Lung (tissue), 11 donors: ENCODE measurements at regions not wholly inside any gene's neighbourhood (a gene's known extent, or its start where the extent isn't known, plus 50 kb on each side); places are given as distances from the start of the nearest gene placed in this dataset.

Experiments
- ATAC-seq: fragments of 200-7000 bp; cut with Tn5 transposase; one replicate; pipeline ENCODE4 v1.9.1; 2020; ENCODE audit warnings: moderate number of reproducible peaks; ENCODE audit not compliant: insufficient read depth, low FRiP score
- DNase-seq, 3 donors: peaks; one replicate each; pipeline ENCODE4 v3.0.0-alpha.2; 2013 to 2017
- H3K27ac ChIP-seq, 2 donors: one replicate each; pipeline ENCODE4 v1.5.1; 2013; ENCODE audit warnings: mild to moderate bottlenecking in 2 of 2, moderate library complexity in 2 of 2, control low read depth in 1 of 2, inconsistent platforms in 1 of 2, low read depth in 1 of 2, low read length in 1 of 2
- H3K27me3 ChIP-seq, 3 donors: one replicate each; pipeline ENCODE4 v1.5.1; 2013; ENCODE audit warnings: low read length in 2 of 3; ENCODE audit not compliant: control insufficient read depth in 3 of 3, insufficient read depth in 3 of 3
- H3K36me3 ChIP-seq, 4 donors: one replicate each; pipeline ENCODE4 v1.5.1; 2013; ENCODE audit warnings: low read length in 4 of 4, mild to moderate bottlenecking in 1 of 4, moderate library complexity in 1 of 4; ENCODE audit not compliant: control insufficient read depth in 4 of 4, insufficient read depth in 4 of 4
- H3K4me1 ChIP-seq, 5 donors: one replicate each; pipeline ENCODE4 v1.5.1; 2013; ENCODE audit warnings: low read length in 5 of 5, mild to moderate bottlenecking in 2 of 5, moderate library complexity in 1 of 5; ENCODE audit not compliant: control insufficient read depth in 5 of 5, insufficient read depth in 5 of 5
- H3K4me3 ChIP-seq: one replicate; pipeline ENCODE4 v1.5.1; 2013; ENCODE audit warnings: mild to moderate bottlenecking, control low read depth, moderate library complexity
- H3K9ac ChIP-seq, 2 donors: one replicate each; pipeline ENCODE4 v1.5.1; 2013; ENCODE audit warnings: low read length in 2 of 2, control low read depth in 1 of 2; ENCODE audit not compliant: insufficient read depth in 1 of 2
- H3K9me3 ChIP-seq, 4 donors: one replicate each; pipeline ENCODE4 v1.5.1; 2013; ENCODE audit warnings: low read length in 3 of 4, mild to moderate bottlenecking in 1 of 4, moderate library complexity in 1 of 4; ENCODE audit not compliant: control insufficient read depth in 4 of 4, insufficient read depth in 3 of 4
- CTCF ChIP-seq: IDR thresholded peaks from 2 replicates; pipeline ENCODE4 v1.5.1; 2012; ENCODE audit warnings: mild to moderate bottlenecking; ENCODE audit errors: control extremely low read depth, extremely low read depth
- WGBS, 2 donors: extraction: QIAGEN DNeasy Blood & Tissue Kit; methylation state at CpG; one replicate each; pipeline ENCODE4 v1.1.7; 2013; 5-methylcytosine and 5-hydroxymethylcytosine counted together
- donor health status: control.
- donor health status: control.
- donor health status: Bipolar disorder and iron deficiency.
- donor health status: healthy.
- donor health status: DM: yes; HTN: yes; CAD: no.

- no peak overlapping the region for H3K4me3 ChIP-seq
- H3K27ac ChIP-seq, result peak overlapping the region in 1 of 2 donors; percentile 71
- ATAC-seq (no peak), DNase-seq (peak in 2 of 3 donors; percentile 30 to 61)
- no peaks in the 10 kb centered on the region for H3K36me3 ChIP-seq
- 51 to 61% methylated on average over 7 of the region's 7 CpGs for WGBS, 2 donors
- H3K9ac ChIP-seq, result no peak overlapping the region
- peaks cover 0 to 2% (median 0%) of the 10 kb centered on the region in 4 donors for H3K9me3 ChIP-seq
- no peak for TF ChIP-seq CTCF
- H3K4me1 ChIP-seq, result peaks cover 0 to 54% (median 24%) of the 10 kb centered on the region in 5 donors
- H3K27me3 ChIP-seq, result no peaks in the 10 kb centered on the region
Measured at GRCh38 chr16:66150698-66151482, 215.6 kb upstream of the CDH5 start.

- TF ChIP-seq CTCF, result no peak
- peak; percentile 53 to 77 (median 74) for DNase-seq
- no peaks in the 10 kb centered on the region for H3K36me3 ChIP-seq
- no peak overlapping the region for H3K9ac ChIP-seq
- peak overlapping the region in 1 of 2 donors; percentile 75 for H3K27ac ChIP-seq
- no peak for ATAC-seq
- WGBS, 2 donors, result 81 to 90% methylated on average over 6 of the region's 6 CpGs
- H3K9me3 ChIP-seq, result peaks cover 0 to 2% (median 0%) of the 10 kb centered on the region in 4 donors
- H3K27me3 ChIP-seq, result no peaks in the 10 kb centered on the region
- H3K4me1 ChIP-seq, result peaks cover 0 to 39% (median 19%) of the 10 kb centered on the region in 5 donors
- H3K4me3 ChIP-seq, result no peak overlapping the region
Measured at GRCh38 chr16:66147291-66147690, 219.2 kb upstream of the CDH5 start.

- 71 to 75% methylated on average over 9 of the region's 9 CpGs for WGBS, 2 donors
- Histone ChIP-seq H3K9ac (no peak overlapping the region), H3K9me3 (peaks cover 0 to 2% (median 0%) of the 10 kb centered on the region in 4 donors), H3K27ac (no peak overlapping the region), H3K4me1 (peaks cover 0 to 34% (median 16%) of the 10 kb centered on the region in 5 donors), H3K27me3 (no peaks in the 10 kb centered on the region), H3K36me3 (no peaks in the 10 kb centered on the region), H3K4me3 (no peak overlapping the region)
- DNase-seq (no peak), ATAC-seq (no peak)
- TF ChIP-seq CTCF, result no peak
Measured at GRCh38 chr16:66146798-66147197, 219.7 kb upstream of the CDH5 start.
